ENCODE measurements at regions not wholly inside any gene's neighbourhood (a gene's known extent, or its start where the extent isn't known, plus 50 kb on each side); places are given as distances from the start of the nearest gene placed in this dataset.
"Not testable (repeated sequence)": the region's sequence is repeated elsewhere in the genome, so short reads cannot be mapped to it uniquely, and the experiment has no call there.

GRCh38 chr2:154507186-154507585, 191.3 kb upstream of the KCNJ3 start:
- DNase-seq (ENCODE audit: low spot score) = no peak

- no peak for DNase-seq (ENCODE audit: low spot score)
Measured at GRCh38 chr2:154518872-154519271, 179.6 kb upstream of the KCNJ3 start.

GRCh38 chr2:154520951-154521350, 177.5 kb upstream of the KCNJ3 start:
- not testable (repeated sequence) for DNase-seq (ENCODE audit: low spot score)

DNA sequence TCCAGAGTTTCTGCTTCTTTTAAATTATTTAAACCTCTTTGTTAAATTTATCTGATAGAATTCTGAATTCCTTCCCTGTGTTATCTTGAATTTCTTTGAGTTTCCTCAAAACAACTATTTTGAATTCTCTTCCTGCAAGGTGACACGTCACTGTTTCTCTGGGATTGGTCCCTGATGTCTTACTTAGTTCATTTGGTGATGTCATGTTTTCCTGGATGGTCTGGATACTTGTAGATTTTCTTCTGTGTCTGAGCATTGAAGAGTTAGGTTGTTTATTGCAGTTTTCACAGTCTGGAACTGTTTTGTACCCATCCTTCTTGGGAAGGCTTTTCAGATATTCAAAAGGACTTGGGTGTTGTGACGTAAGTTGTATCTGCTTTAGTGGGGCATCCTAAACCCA, 172.3 kb upstream of the KCNJ3 start:
- DNase-seq (ENCODE audit: low spot score) = no peak

GRCh38 chr2:154527962-154528361, 170.5 kb upstream of the KCNJ3 start:
- DNase-seq (ENCODE audit: low spot score) = no peak

DNA sequence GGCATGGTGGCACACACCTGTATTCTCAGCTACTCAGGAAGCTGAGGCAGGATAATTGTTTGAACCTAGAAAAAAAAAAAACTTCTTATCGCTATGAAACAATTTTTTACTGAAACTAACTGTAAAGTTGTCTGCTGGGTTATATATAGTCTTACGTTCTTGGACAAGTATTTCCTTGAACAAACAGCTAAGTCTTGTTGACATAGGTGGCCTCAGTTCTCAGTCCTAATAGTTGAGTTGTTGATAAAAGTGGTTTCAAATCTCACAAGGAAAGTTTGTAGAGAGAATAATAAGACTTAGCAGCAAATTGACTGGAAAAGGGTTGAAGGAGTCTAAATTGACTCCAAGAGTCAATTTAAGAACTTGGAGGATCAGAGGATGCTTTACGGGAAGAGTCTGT, 166.5 kb upstream of the KCNJ3 start:
- DNase-seq (ENCODE audit: low spot score) = no peak

DNA sequence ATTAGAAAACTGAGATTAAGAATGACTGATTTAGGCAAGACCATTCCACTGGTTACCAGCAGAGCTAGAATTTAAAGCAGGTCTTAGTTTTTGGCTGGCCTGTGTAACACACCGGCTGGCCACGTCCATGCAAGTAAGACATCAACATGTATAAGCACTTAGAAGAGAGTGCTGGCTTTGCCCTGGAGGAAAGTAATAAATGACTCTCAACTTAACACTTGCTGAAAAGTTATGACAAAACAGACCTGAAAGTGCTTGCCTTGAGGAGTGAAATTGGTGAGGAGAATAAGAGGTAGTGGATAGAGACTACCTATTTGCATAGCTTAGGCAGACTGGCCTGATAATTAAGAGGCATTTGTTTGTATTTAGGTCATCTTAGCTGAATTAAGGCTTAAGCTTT, 165.7 kb upstream of the KCNJ3 start:
- DNase-seq (ENCODE audit: low spot score) = no peak

- DNase-seq (ENCODE audit: low spot score) = no peak
Measured at GRCh38 chr2:154533300-154533940, 165.1 kb upstream of the KCNJ3 start.

- DNase-seq (ENCODE audit: low spot score) = no peak
Measured at GRCh38 chr2:154537024-154537423, 161.5 kb upstream of the KCNJ3 start.

GRCh38 chr2:154537843-154538450, 160.5 kb upstream of the KCNJ3 start:
- DNase-seq (ENCODE audit: low spot score) = no peak

DNA sequence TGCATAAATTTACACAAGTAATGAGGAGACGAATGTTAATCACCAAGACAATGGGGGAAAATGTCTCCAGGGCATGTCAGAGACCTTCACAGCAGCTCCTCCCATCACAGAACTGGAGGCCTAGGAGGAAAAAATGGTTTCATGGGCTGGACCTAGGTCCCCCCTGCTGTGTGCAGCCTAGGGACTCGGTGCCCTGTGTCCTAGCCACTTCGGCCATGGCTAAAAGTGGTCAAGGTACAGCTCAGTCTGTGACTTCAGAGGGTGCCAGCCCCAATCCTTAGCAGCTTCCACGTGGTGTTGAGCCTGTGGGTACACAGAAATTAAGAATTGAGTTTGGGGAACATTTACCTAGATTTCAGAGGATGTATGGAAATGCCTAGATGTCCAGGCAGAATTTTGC, 152.2 kb upstream of the KCNJ3 start:
- no peak for DNase-seq (ENCODE audit: low spot score)

GRCh38 chr2:154549869-154550268, 148.6 kb upstream of the KCNJ3 start:
- DNase-seq (ENCODE audit: low spot score) = no peak

DNA sequence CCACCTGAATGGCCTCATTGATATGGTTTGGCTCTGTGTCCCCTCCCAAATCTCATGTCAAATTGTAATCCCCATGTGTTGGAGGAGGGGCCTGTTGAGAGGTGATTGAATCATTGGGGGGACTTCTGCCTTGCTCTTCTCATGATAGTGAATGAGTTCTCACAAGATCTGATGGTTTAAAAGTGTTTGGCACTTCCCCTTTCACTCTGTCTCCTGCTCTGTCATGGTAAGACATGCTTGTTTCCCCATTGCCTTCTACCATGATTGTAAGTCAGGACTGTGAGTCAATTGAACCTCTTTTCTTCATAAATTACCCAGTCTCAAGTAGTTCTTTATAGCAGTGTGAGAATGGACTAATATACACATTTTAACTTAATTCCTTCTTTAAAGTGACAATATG, 146.8 kb upstream of the KCNJ3 start:
- DNase-seq (ENCODE audit: low spot score) = no peak

GRCh38 chr2:154554046-154554445, 144.4 kb upstream of the KCNJ3 start:
- DNase-seq (ENCODE audit: low spot score) = no peak

GRCh38 chr2:154555710-154556109, 142.8 kb upstream of the KCNJ3 start:
- no peak for DNase-seq (ENCODE audit: low spot score)

DNA sequence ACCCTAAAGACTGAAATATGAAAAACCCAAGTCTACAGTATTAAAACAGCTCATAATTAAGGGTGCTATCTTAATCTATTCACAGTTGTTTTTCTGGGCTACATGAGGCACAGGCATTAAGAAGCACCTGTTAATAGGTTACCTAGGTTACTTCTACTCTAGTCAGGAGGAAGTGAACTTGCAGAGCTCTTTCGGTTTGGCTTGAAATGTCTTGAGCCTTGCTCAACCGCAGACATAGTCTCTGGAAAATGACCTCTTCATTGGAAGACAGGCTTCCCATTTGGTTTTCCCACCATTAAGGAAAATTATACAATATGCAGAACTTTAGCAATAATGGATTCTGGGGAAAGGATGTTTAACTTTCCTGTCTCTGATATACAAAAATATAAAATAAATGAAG, 142.3 kb upstream of the KCNJ3 start:
- no peak for DNase-seq (ENCODE audit: low spot score)

DNA sequence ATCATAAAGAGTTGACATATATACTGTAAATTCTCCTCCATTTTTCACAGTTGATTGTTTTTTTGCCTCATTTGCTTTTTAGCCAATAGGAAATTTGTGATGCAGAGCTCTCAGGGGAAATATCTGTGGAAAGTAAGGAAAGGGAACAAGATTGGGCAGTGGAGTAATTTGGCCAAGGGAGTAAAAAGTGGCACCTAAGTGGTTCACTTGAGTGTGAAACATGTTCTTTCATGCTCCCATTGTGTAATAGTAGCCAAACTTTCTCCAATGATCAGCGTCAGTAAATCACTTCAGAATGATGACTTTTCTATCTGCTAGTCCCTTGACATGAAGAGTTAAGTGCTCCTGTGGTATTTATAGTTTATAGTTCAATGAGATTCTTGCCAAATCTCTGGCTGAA, 141.9 kb upstream of the KCNJ3 start:
- DNase-seq (ENCODE audit: low spot score) = no peak

DNA sequence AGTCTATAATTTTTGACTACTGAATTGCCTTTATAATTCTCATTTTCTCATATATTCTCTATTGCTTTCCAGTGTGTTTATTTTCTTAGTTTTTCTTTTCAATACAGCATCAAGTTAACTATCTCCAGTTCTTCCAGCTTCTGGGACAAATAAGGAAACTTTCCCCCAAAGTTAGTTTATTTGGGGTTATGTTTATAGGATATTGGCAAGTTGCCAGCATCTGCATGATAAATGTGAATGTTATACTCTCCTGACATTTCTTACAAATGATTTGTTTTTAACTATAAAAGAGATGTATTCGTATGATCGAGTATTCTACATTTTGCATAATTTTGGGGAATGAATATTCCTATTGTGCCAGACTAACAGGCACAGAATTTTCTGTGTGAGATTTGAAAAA, 140.6 kb upstream of the KCNJ3 start:
- no peak for DNase-seq (ENCODE audit: low spot score)

GRCh38 chr2:154565433-154565832, 133.1 kb upstream of the KCNJ3 start:
- DNase-seq (ENCODE audit: low spot score) = no peak

DNA sequence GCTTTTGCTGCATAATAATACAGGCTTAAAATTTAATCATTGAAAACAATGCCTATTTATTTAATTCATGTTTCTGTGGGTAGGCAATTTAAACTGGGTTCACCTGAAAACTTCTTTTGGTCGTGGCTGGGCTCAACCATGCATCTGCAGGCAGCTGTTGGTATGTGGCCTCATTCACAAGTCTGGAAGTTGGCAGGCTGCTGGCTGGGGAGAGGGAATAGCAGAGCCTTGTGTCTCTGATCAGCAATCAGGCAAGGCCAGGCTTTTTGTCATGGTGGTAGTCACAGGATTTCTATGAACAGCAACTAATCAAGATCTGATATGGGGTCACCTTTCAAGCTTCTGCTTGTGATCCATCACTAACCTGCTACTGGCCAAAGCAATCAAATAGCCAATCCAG, 130.1 kb upstream of the KCNJ3 start:
- DNase-seq (ENCODE audit: low spot score) = no peak

DNA sequence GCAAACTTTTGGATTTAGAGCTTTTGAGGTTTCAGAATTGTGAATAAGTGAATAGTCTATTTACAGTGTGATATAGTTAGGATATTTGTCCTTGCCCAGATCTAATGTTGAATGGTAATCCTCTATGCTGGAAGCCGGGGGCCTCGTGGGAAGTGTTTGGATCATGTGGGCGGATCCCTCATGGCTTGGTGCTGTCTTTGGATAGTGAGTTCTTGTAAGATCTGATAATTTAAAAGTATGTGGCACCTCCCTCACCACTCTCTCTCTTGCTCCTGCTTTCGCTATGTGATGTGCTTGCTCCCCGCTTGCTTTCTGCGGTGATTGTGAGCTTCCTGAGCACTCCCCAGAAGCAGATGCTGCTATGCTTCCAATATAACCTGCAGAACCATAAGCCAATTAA, 128.0 kb upstream of the KCNJ3 start:
- no peak for DNase-seq (ENCODE audit: low spot score)

DNA sequence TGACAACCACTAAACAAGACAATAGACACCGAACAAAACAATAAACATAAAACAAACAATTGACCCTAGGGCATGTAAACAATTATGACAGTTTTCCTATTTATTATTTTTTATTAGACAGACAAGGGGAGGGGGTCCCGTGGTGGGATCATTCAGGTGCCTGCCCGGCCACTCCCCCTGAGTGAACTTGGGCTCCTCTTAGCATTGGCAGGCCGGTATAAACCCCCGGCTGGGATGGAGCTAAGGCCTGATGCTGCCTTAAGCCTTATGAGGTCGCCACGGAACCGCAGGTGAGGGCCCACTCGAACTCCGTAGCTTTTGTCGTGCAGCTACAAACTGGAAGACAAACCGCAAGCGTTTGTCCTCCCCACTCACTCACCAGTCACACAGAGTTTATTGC, 121.8 kb upstream of the KCNJ3 start:
- not testable (repeated sequence) for DNase-seq (ENCODE audit: low spot score)

DNA sequence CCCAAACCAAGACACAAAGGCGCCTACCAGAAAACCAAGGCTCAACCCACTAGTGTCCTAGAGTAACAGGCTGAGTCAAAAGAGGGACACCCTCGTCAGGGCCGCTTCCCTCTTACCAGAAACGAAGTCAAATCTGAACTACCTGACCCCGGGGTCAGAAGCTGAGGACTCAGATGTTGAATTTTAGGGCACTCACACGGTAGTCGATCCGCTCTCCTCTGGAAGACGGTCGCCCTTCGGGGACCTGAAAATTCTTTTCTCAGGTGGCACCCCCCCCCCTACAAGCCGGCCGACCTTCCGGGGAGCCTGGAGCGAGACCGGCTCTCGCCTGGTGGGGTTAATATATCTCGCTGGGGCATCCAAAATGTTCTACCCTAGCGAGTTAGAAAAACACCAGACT, 121.1 kb upstream of the KCNJ3 start:
- no peak for DNase-seq (ENCODE audit: low spot score)

DNA sequence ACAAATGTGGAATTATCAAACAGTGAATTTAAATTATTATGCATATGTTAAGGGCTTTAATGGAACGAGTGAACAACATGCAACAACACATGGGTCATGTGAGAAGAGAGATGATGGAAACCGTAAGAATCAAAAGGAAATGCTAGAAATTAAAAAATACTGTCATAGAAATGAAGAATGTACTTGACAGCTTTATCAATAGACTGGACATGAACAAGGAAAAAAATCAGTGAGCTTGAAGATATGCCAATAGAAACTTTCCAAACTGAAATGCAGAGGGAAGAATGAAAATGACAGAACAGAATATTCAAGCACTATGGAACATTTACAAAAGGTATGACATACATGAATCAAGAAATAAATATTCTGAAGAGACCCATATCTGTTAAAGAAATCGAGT, 117.7 kb upstream of the KCNJ3 start:
- no peak for DNase-seq (ENCODE audit: low spot score)
